HS-27A (cell line): ENCODE measurements at regions not wholly inside any gene's neighbourhood (a gene's known extent, or its start where the extent isn't known, plus 50 kb on each side); places are given as distances from the start of the nearest gene placed in this dataset.
A peak's percentile ranks its signal among the peaks of the same experiment; 100 is the strongest.

Source experiments
- DNase-seq: peaks from one replicate; pipeline ENCODE4 v3.0.0-alpha.2; 2012; ENCODE audit warnings: low read depth, missing footprints

GRCh38 chr3:145820170-145820569 is 340.8 kb downstream of the PLOD2 start:
- DNase-seq = no peak

GRCh38 chr3:145842294-145842902 is 318.6 kb downstream of the PLOD2 start:
- no peak for DNase-seq

DNA sequence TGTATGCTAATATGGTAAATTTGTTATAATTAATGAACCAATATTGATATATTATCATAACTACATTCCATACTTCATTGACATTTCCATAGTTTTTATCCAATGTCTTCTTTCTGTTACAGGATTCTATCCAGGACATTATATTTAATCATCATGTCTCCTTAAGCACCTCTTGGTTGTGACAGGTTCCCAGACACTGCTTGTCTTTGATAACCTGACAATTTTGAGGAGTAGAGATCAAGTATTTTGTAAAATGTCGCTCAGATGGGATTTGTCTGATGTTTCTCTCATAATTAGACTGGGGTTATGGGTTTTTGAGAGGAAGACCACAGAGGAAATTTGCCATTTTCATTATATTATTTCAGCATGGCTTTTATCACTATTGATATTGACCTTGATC is 317.4 kb downstream of the PLOD2 start:
- no peak for DNase-seq

DNA sequence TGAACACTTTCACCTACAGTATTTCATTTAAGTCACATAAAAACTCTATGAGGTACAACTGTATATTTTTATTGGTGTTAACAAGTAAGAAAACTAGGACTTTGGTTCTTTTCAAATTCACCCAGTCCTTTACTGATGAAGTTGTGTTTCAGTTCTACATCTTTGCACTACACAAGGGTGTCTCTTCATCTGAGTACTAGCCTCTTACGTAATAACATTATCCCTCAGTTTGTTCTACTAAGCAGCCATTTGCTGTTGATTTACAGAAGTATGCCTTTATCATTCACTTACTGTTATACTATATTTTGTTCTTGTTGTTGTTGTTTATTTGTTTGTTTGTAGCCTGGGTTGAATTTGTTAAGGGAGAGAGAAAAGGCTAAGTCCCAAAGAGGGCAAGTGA is 311.9 kb downstream of the PLOD2 start:
- no peak for DNase-seq

DNA sequence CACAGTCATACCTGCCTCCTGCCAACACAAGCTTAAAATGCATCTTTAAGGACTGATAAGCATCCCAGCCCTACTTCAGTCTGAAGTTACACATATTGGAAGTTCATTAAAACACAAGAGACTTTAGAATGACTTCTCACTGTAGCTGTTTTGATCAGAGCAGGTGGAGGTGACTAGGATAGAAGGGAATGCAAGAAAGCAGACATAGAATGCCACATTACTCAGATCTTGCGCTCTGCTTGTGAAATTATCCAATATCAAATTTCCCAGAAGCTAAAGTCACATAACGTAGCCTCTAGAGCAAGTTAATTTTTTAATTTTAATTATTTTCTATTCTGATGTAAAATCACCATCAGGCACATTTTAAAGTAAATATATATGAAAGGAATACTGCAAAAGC is 306.5 kb downstream of the PLOD2 start:
- no peak for DNase-seq

DNA sequence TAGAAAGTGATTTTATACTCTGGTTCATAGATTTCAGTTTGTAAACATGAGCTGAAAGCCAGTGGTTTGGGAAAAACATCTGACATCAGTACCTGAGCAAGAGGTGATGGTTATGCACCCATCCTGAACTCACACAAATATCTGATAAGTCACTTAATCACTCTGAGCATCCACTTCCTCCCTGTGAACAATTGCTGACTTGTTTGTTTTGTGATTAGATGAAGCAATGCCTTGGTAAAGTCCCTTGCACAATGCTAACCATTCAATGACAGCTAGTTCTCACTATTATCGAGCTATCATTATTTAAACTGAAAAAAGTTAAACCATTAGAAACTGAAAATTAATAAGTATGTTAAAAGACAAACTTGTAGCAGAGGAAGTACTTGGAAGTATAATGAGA is 303.0 kb downstream of the PLOD2 start:
- no peak for DNase-seq

- no peak for DNase-seq
Measured at GRCh38 chr3:145864336-145864735, 296.6 kb downstream of the PLOD2 start.

DNA sequence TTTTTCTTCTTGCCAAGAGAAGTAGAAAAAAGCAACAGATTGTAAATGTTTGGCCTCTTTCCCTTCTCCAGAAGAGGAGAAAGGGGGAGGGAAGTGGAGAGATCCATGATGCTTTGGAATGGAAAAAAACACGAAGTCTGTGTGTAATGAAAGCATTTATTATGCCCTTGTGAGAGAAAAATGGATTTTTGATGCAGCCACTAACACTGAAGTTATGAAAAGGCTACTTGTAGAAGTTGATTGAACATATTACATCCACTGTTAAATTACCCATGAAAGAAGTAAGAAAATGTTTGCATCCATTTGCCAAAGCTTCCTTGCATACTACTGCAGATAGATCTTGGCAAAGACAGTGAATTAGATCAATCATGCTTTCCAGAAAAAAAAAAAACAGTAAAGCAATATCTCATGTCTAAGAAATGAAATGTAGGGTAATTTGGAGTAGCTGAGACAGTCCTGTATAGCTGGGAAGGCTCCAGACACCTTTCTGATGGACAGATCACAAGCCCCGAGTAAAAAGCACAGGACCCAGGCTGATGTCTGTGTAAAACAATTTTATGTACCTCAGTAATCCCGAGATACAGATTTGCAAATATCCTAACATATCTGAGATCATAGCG is 295.5 kb downstream of the PLOD2 start:
- no peak for DNase-seq

DNA sequence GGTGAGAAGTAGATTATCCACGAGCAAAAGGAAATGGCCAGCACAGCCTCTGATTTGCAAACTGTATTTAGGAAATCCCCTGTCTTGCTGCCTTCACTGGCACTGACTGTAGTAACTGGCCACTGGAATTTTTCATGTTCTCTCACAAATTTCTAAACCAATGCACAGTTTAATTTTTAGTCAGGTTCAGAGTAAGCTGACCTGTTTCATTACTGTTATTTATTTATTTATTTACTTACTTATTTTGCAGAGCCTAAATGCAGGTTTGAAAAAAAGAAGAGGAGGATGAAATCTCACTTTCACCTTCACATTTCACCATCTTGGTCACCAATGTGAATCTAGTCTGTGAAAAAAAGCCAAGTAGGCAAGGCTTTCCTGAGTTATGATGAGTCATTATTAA is 291.0 kb downstream of the PLOD2 start:
- no peak for DNase-seq

- no peak for DNase-seq
Measured at GRCh38 chr3:145882436-145882835, 278.5 kb downstream of the PLOD2 start.

- DNase-seq = no peak
Measured at GRCh38 chr3:145889730-145890129, 271.3 kb downstream of the PLOD2 start.

- DNase-seq = no peak
Measured at GRCh38 chr3:145892869-145893268, 268.1 kb downstream of the PLOD2 start.

GRCh38 chr3:145893331-145893730 is 267.7 kb downstream of the PLOD2 start:
- DNase-seq = no peak

GRCh38 chr3:145898487-145898886 is 262.5 kb downstream of the PLOD2 start:
- DNase-seq = no peak

GRCh38 chr3:145899241-145899640 is 261.7 kb downstream of the PLOD2 start:
- no peak for DNase-seq

DNA sequence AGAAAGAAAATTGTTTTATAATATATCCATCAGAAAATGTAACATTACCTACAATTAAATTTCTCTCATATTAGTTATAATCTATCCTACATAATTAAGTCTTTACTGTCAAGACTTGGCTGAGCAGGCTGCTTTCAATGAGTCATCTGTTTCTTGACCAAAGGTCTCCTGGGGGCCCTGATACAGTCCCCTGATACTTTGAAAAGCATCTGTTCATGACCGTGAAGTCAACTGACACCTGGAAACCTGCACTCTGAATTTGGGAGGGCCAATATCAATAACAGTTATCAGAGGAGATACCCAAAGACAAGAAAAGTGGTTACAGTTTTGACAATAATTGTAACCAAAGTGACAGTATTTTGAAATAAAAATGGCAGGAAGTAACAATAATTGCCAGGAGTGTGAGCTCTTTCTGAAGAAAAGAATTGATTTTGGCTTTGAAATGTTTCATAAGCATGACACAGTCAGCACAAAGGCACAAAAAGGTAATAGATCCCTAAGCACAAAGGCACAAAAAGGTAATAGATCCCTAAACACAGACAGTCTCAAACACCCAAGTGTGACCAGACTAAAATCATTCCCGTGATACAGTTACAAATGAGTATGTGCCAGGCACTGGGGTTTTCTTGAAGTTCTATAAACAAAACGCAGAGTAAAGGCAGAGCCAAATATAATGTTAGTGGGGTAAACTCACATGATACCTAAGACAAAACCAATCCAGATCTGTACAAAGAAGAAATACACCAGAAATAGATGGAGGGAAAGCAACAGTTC is 260.7 kb downstream of the PLOD2 start:
- no peak for DNase-seq

- DNase-seq = peak; percentile 40
Measured at GRCh38 chr3:145902166-145902565, 258.8 kb downstream of the PLOD2 start.

- no peak for DNase-seq
Measured at GRCh38 chr3:145903472-145904013, 257.4 kb downstream of the PLOD2 start.

DNA sequence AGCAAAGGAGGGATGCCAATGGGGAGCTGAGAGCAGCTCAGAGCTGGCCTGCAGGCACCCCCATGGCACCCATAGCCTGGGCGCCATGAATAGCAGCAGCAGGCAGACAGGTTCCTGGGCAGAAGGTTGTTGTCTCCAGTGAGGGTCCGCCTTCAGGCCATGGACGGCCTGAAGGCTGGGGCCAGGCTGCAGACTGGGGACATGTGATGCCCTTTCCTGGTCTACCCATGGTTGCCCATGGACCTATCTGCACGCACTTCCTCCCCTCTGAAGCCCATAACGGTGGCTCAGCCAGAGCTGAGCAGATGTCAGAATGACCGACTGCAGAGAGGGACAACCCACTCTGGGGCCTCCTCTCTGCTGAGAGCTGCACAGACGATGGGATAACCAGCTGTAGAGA is 256.8 kb downstream of the PLOD2 start:
- DNase-seq = no peak

GRCh38 chr3:145906301-145906700 is 254.7 kb downstream of the PLOD2 start:
- DNase-seq = no peak

- DNase-seq = no peak
Measured at GRCh38 chr3:145906755-145907154, 254.2 kb downstream of the PLOD2 start.

- DNase-seq = no peak
Measured at GRCh38 chr3:145911016-145911415, 250.0 kb downstream of the PLOD2 start.

- DNase-seq = no peak
Measured at GRCh38 chr3:145915787-145916186, 245.2 kb downstream of the PLOD2 start.
